IMR-90 (cell line): ENCODE measurements at regions not wholly inside any gene's neighbourhood (a gene's known extent, or its start where the extent isn't known, plus 50 kb on each side); places are given as distances from the start of the nearest gene placed in this dataset.

Experiments used
- ATAC-seq: fragments of 200-7000 bp; cut with Tn5 transposase; 2 replicates; pipeline ENCODE4 v1.9.1; 2020; ENCODE audit warnings: low read depth, mild to moderate bottlenecking, moderate library complexity
- BruUV-seq: library from RNA; stranded (reverse); fragments of 400-500 nt; replicated peaks from 2 replicates; lab custom pipeline; 2021; lab: Mats Ljungman, UMichigan
- CTCF ChIA-PET: fragments of 300-600 bp; formaldehyde crosslinking; extraction: SDS; loops from one replicate; lab custom pipeline; 2021; ENCODE audit warnings: antibody characterized with exemption; lab: Yijun Ruan, JAX
- POLR2A ChIA-PET: fragments of 300-600 bp; sonication (Branson Sonifier 250); formaldehyde crosslinking; loops from one replicate; lab custom pipeline; 2022; ENCODE audit warnings: antibody characterized with exemption; ENCODE audit not compliant: unreplicated experiment; lab: Charles Lee
- DNase-seq: peaks from one replicate; pipeline ENCODE4 v3.0.0; 2013
- H2AFZ ChIP-seq: replicated peaks from 2 replicates; pipeline ENCODE3; 2013; ENCODE audit warnings: low read length, mild to moderate bottlenecking; ENCODE audit not compliant: poor library complexity
- H2AK5ac ChIP-seq: 2 replicates; pipeline ENCODE4 v1.6.1; 2013; ENCODE audit warnings: low read depth, low read length, inconsistent platforms
- H2AK9ac ChIP-seq: replicated peaks from 2 replicates; pipeline ENCODE3; 2013; ENCODE audit warnings: mild to moderate bottlenecking, low read depth, low read length, moderate library complexity; ENCODE audit not compliant: poor library complexity
- H2BK120ac ChIP-seq: 2 replicates; pipeline ENCODE4 v1.6.1; 2013; ENCODE audit warnings: low read depth, low read length, inconsistent platforms
- H2BK15ac ChIP-seq: 3 replicates; pipeline ENCODE4 v1.6.1; 2013; ENCODE audit warnings: low read depth, low read length, inconsistent platforms
- H2BK20ac ChIP-seq: 2 replicates; pipeline ENCODE4 v1.6.1; 2013; ENCODE audit warnings: low read depth, mild to moderate bottlenecking, inconsistent platforms, low read length, moderate library complexity
- H2BK5ac ChIP-seq: 2 replicates; pipeline ENCODE4 v1.6.1; 2013; ENCODE audit warnings: mild to moderate bottlenecking, low read depth, low read length, inconsistent platforms; ENCODE audit not compliant: poor library complexity, severe bottlenecking
- H3K14ac ChIP-seq: replicated peaks from 2 replicates; pipeline ENCODE4 v1.6.1; 2013; ENCODE audit warnings: low read depth, low read length, inconsistent platforms
- H3K18ac ChIP-seq: 2 replicates; pipeline ENCODE4 v1.6.1; 2013; ENCODE audit warnings: low read depth, low read length, control low read depth
- H3K23ac ChIP-seq: 2 replicates; pipeline ENCODE4 v1.6.1; 2013; ENCODE audit warnings: low read depth, low read length, inconsistent platforms
- H3K27ac ChIP-seq: 2 replicates; pipeline ENCODE4 v1.5.1; 2013; ENCODE audit warnings: mild to moderate bottlenecking, control low read depth, low read length; ENCODE audit not compliant: insufficient read depth
- H3K27me3 ChIP-seq: 2 replicates; pipeline ENCODE4 v1.6.1; 2013; ENCODE audit warnings: low read length; ENCODE audit not compliant: control insufficient read depth, insufficient read depth
- H3K36me3 ChIP-seq: 2 replicates; pipeline ENCODE4 v1.6.1; 2013; ENCODE audit warnings: low read length, mixed read lengths; ENCODE audit not compliant: control insufficient read depth, insufficient read depth
- H3K4ac ChIP-seq: 2 replicates; pipeline ENCODE4 v1.6.1; 2013; ENCODE audit warnings: low read depth, low read length, inconsistent platforms
- H3K4me1 ChIP-seq: 2 replicates; pipeline ENCODE4 v1.6.1; 2013; ENCODE audit warnings: low read length, mixed read lengths; ENCODE audit not compliant: control insufficient read depth, insufficient read depth
- H3K4me2 ChIP-seq: 2 replicates; pipeline ENCODE4 v1.6.1; 2013; ENCODE audit warnings: low read depth, mild to moderate bottlenecking, control low read depth, low read length, moderate library complexity
- H3K4me3 ChIP-seq: 2 replicates; pipeline ENCODE4 v1.5.1; 2013; ENCODE audit warnings: low read depth, mild to moderate bottlenecking, control low read depth, low read length, moderate library complexity; ENCODE audit not compliant: insufficient read depth
- H3K56ac ChIP-seq: 2 replicates; pipeline ENCODE4 v1.6.1; 2013; ENCODE audit warnings: low read length, inconsistent platforms; ENCODE audit not compliant: insufficient read depth; ENCODE audit errors: extremely low read depth
- H3K79me1 ChIP-seq, 2 experiments: 2 replicates each; pipeline ENCODE4 v1.6.1; 2013; ENCODE audit warnings: low read length in 2 of 2, inconsistent platforms in 1 of 2, low read depth in 1 of 2
- H3K9ac ChIP-seq: 2 replicates; pipeline ENCODE4 v1.6.1; 2013; ENCODE audit warnings: low read depth, low read length, control low read depth
- H3K9me1 ChIP-seq: 2 replicates; pipeline ENCODE4 v1.6.1; 2013; ENCODE audit warnings: low read length, inconsistent platforms; ENCODE audit not compliant: insufficient read depth
- H3K9me3 ChIP-seq: 2 replicates; pipeline ENCODE4 v1.6.1; 2013; ENCODE audit warnings: low read length; ENCODE audit not compliant: control insufficient read depth, insufficient read depth
- H4K20me1 ChIP-seq: 2 replicates; pipeline ENCODE4 v1.6.1; 2013; ENCODE audit warnings: low read length, inconsistent platforms; ENCODE audit not compliant: insufficient read depth
- H4K5ac ChIP-seq: 2 replicates; pipeline ENCODE4 v1.6.1; 2013; ENCODE audit warnings: mild to moderate bottlenecking, low read depth, low read length, control low read depth
- H4K8ac ChIP-seq, 2 experiments: 2 replicates each; pipeline ENCODE4 v1.6.1; 2013; ENCODE audit warnings: low read depth in 2 of 2, low read length in 2 of 2, control low read depth in 1 of 2, inconsistent platforms in 1 of 2
- H4K91ac ChIP-seq: 2 replicates; pipeline ENCODE4 v1.6.1; 2013; ENCODE audit warnings: low read depth, low read length, inconsistent platforms; ENCODE audit not compliant: insufficient read depth
- BHLHE40 ChIP-seq: fragments of 150-350 bp; IDR thresholded peaks from 2 replicates; pipeline ENCODE4 v1.6.1; 2016; ENCODE audit warnings: mild to moderate bottlenecking, low read depth, low read length
- CEBPB ChIP-seq: IDR thresholded peaks from 2 replicates; pipeline ENCODE4 v1.6.1; 2012; ENCODE audit warnings: low read depth, low read length, improper control_type of control experiment
- FOS ChIP-seq: fragments of 150-350 bp; IDR thresholded peaks from 2 replicates; pipeline ENCODE4 v1.6.1; 2016; ENCODE audit warnings: low read depth, low read length
- MXI1 ChIP-seq: IDR thresholded peaks from 2 replicates; pipeline ENCODE4 v1.6.1; 2012; ENCODE audit warnings: low read depth, mild to moderate bottlenecking, low read length, moderate library complexity, borderline replicate concordance
- NFE2L2 ChIP-seq: fragments of 150-350 bp; IDR thresholded peaks from 2 replicates; pipeline ENCODE4 v1.6.1; 2016; ENCODE audit warnings: low read depth, mild to moderate bottlenecking, low read length
- RAD21 ChIP-seq: IDR thresholded peaks from 2 replicates; pipeline ENCODE4 v1.6.1; 2012; ENCODE audit warnings: low read length, improper control_type of control experiment
- RCOR1 ChIP-seq: IDR thresholded peaks from 2 replicates; pipeline ENCODE4 v1.6.1; 2012; ENCODE audit warnings: mild to moderate bottlenecking, low read length, improper control_type of control experiment; ENCODE audit not compliant: insufficient replicate concordance
- RFX5 ChIP-seq: IDR thresholded peaks from 2 replicates; pipeline ENCODE4 v1.8.0; 2012; ENCODE audit warnings: low read depth, mild to moderate bottlenecking, low read length, moderate library complexity
- WGBS, 2 experiments: methylation state at CpG; one replicate each; pipeline versions ENCODE4 v1.1.5 to v1.1.7; 2013; ENCODE audit warnings: missing lambda C conversion rate in 2 of 2; ENCODE audit not compliant: insufficient read length in 1 of 2; ENCODE audit errors: extremely low coverage in 2 of 2; 5-methylcytosine and 5-hydroxymethylcytosine counted together
- dilution Hi-C: fragments of 300-500 bp; cut with HindIII; formaldehyde crosslinking; loops from one replicate; pipeline ENCODE4 v1.14.3; 2018; ENCODE audit warnings: low sequenced_read_pairs; ENCODE audit not compliant: unreplicated experiment
- in situ Hi-C: fragments of 300-500 bp; cut with MboI; formaldehyde crosslinking; loops from 3 replicates; pipeline ENCODE4 v1.14.3; 2019; ENCODE audit warnings: low sequenced_read_pairs, inconsistent platforms, mixed read lengths
- intact Hi-C: fragments of 100-400 bp; cut with micrococcal nuclease; formaldehyde crosslinking; loops from 2 replicates; pipeline ENCODE4 v1.10.0; 2022
- TF ChIP-seq, protein P1 (sequence below): fragments of 150-350 bp; IDR thresholded peaks from 2 replicates; pipeline ENCODE4 v1.6.1; 2017; ENCODE audit warnings: mild to moderate bottlenecking, antibody characterized with exemption, low read length, low read depth

GRCh38 chr7:41059796-41060195 is 643.1 kb downstream of the INHBA start:
- Histone ChIP-seq H3K36me3 (no peaks in the 10 kb centered on the region), H2BK20ac (no peak overlapping the region), H2BK15ac (no peak overlapping the region; the same call in 2 of the 3 replicates), H3K9me1 (peaks cover under 1% of the 10 kb centered on the region; the same call in 1 of the 2 replicates), H3K9me3 (no peaks in the 10 kb centered on the region), H3K27me3 (no peaks in the 10 kb centered on the region), H4K5ac (no peak overlapping the region), H2BK120ac (no peak overlapping the region), H3K18ac (no peak overlapping the region), H3K27ac (no peak overlapping the region), H4K20me1 (no peaks in the 10 kb centered on the region), H3K14ac (no peak overlapping the region), H3K4ac (no peak overlapping the region), H4K91ac (no peak overlapping the region), H3K79me1 (peaks cover 0 to 5% of the 10 kb centered on the region in 2 experiments; a peak in 2 of 4 replicates), H2AK5ac (no peak overlapping the region), H3K56ac (no peak overlapping the region), H3K4me3 (no peak overlapping the region), H2BK5ac (no peak overlapping the region), H3K4me1 (peaks cover 3% of the 10 kb centered on the region), H3K9ac (no peak overlapping the region), H4K8ac (no peak overlapping the region), H3K4me2 (no peak overlapping the region), H3K23ac (no peak overlapping the region), H2AFZ (no peak overlapping the region), H2AK9ac (no peak overlapping the region)
- CTCF ChIA-PET = no interaction called here
- WGBS, 2 experiments = 83% methylated on average over 1 of the region's 4 CpGs; no CpG with 5 or more reads in 1 of the 2 experiments
- DNase-seq (no peak), ATAC-seq (no peak)
- POLR2A ChIA-PET = no interaction called here
- intact Hi-C loops (loop anchor here (10.0 kb wide), 1 partner anchor 825 kb away; no protein-coding TSS in a partner anchor), dilution Hi-C loops (no loop called here), in situ Hi-C loops (no loop called here)
- TF ChIP-seq RFX5 (no peak), RCOR1 (no peak), NFE2L2 (no peak), MXI1 (no peak), BHLHE40 (no peak), CEBPB (no peak), RAD21 (no peak), FOS (no peak)
- TF ChIP-seq, protein P1, sequence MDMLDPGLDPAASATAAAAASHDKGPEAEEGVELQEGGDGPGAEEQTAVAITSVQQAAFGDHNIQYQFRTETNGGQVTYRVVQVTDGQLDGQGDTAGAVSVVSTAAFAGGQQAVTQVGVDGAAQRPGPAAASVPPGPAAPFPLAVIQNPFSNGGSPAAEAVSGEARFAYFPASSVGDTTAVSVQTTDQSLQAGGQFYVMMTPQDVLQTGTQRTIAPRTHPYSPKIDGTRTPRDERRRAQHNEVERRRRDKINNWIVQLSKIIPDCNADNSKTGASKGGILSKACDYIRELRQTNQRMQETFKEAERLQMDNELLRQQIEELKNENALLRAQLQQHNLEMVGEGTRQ = no peak
- no TSS peak for BruUV-seq
